NCI-H2196 treated with DMSO at 0.1 percent for 48 hours (cell line): ENCODE measurements at regions not wholly inside any gene's neighbourhood (a gene's known extent, or its start where the extent isn't known, plus 50 kb on each side); places are given as distances from the start of the nearest gene placed in this dataset.
"Not testable (repeated sequence)": the region's sequence is repeated elsewhere in the genome, so short reads cannot be mapped to it uniquely, and the experiment has no call there.

Experiments
- DNase-seq: peaks from one replicate; lab custom pipeline; 2025; ENCODE audit not compliant: unreplicated experiment; lab: John Stamatoyannopoulos, UW

- no peak for DNase-seq
Observed at GRCh38 chr21:15566703-15567102, 163.1 kb upstream of the USP25 start.

GRCh38 chr21:15567191-15567590 lies 162.6 kb upstream of the USP25 start:
- no peak for DNase-seq

GRCh38 chr21:15568516-15568915 lies 161.3 kb upstream of the USP25 start:
- DNase-seq = no peak

GRCh38 chr21:15586752-15587427 lies 142.9 kb upstream of the USP25 start:
- DNase-seq = no peak

- peak; percentile 9 for DNase-seq
Observed at GRCh38 chr21:15592271-15592860, 137.4 kb upstream of the USP25 start.

- no peak for DNase-seq
Observed at GRCh38 chr21:15592957-15593356, 136.8 kb upstream of the USP25 start.

- DNase-seq = no peak
Observed at GRCh38 chr21:15601390-15601789, 128.4 kb upstream of the USP25 start.

GRCh38 chr21:15604413-15604812 lies 125.4 kb upstream of the USP25 start:
- no peak for DNase-seq

- no peak for DNase-seq
Observed at GRCh38 chr21:15614766-15615165, 115.0 kb upstream of the USP25 start.

GRCh38 chr21:15616864-15617574 lies 112.8 kb upstream of the USP25 start:
- DNase-seq = no peak

GRCh38 chr21:15617964-15618363 lies 111.8 kb upstream of the USP25 start:
- no peak for DNase-seq

- DNase-seq = no peak
Observed at GRCh38 chr21:15620892-15621291, 108.9 kb upstream of the USP25 start.

GRCh38 chr21:15624646-15625045 lies 105.1 kb upstream of the USP25 start:
- no peak for DNase-seq

- DNase-seq = no peak
Observed at GRCh38 chr21:15625363-15625762, 104.4 kb upstream of the USP25 start.

GRCh38 chr21:15626031-15626430 lies 103.8 kb upstream of the USP25 start:
- DNase-seq = no peak

GRCh38 chr21:15627011-15627410 lies 102.8 kb upstream of the USP25 start:
- DNase-seq = no peak

GRCh38 chr21:15627823-15628222 lies 102.0 kb upstream of the USP25 start:
- DNase-seq = no peak

GRCh38 chr21:15631342-15631741 lies 98.4 kb upstream of the USP25 start:
- no peak for DNase-seq

GRCh38 chr21:15634541-15634940 lies 95.2 kb upstream of the USP25 start:
- DNase-seq = not testable (repeated sequence)

- no peak for DNase-seq
Observed at GRCh38 chr21:15638856-15639549, 90.8 kb upstream of the USP25 start.

GRCh38 chr21:15640113-15640512 lies 89.7 kb upstream of the USP25 start:
- not testable (repeated sequence) for DNase-seq

GRCh38 chr21:15644489-15644888 lies 85.3 kb upstream of the USP25 start:
- no peak for DNase-seq
